HCT116 (cell line): ENCODE measurements at regions not wholly inside any gene's neighbourhood (a gene's known extent, or its start where the extent isn't known, plus 50 kb on each side); places are given as distances from the start of the nearest gene placed in this dataset.

Source experiments
- ATAC-seq: fragments of 200-7000 bp; cut with Tn5 transposase; 2 replicates; pipeline ENCODE4 v1.9.1; 2020; ENCODE audit warnings: mild to moderate bottlenecking, moderate library complexity
- BruUV-seq: library from RNA; stranded (reverse); fragments of 400-500 nt; replicated peaks from 2 replicates; lab custom pipeline; 2021; lab: Mats Ljungman, UMichigan
- CTCF ChIA-PET: fragments of 300-600 bp; sonication (Branson Sonifier 250); formaldehyde crosslinking; loops from one replicate; lab custom pipeline; 2021; ENCODE audit warnings: antibody characterized with exemption; lab: Charles Lee
- POLR2A ChIA-PET: fragments of 300-600, 350-600 bp; sonication (Branson Sonifier 250); formaldehyde crosslinking; loops from one replicate; lab custom pipeline; 2021; ENCODE audit warnings: antibody characterized with exemption; lab: Charles Lee
- RAD21 ChIA-PET, 2 experiments: fragments of 300-600 bp; sonication (Branson Sonifier 250); formaldehyde crosslinking; loops; one replicate each; lab custom pipeline; 2023; ENCODE audit warnings: low total read pairs in 2 of 2; ENCODE audit not compliant: uncharacterized antibody in 2 of 2, unreplicated experiment in 2 of 2, low non-redundant PET in 1 of 2; lab: Charles Lee
- DNase-seq: peaks from one replicate; pipeline ENCODE4 v3.0.0-alpha.2; 2010; ENCODE audit warnings: low read depth, low spot score
- H2AFZ ChIP-seq: fragments of 200-600 bp; shearing (Covaris generic), sonication (generic); 2 replicates; pipeline ENCODE4 v1.6.1; 2017; ENCODE audit warnings: low read depth, mixed run types, mixed read lengths, antibody characterized with exemption, low read length; ENCODE audit not compliant: poor library complexity, severe bottlenecking
- H3K27ac ChIP-seq: 2 replicates; pipeline ENCODE4 v1.5.1; 2012; ENCODE audit warnings: low read depth, low read length
- H3K27me3 ChIP-seq: fragments of 200-600 bp; sonication (generic); 2 replicates; pipeline ENCODE4 v1.6.1; 2016; ENCODE audit warnings: mixed run types, low read length, mixed read lengths; ENCODE audit not compliant: insufficient read depth
- H3K36me3 ChIP-seq, 2 experiments: fragments of 200-500 bp in 1 of 2; fragments of 200-600 bp in 1 of 2; sonication (Bioruptor generic) in 1 of 2; sonication (generic) in 1 of 2; 2 replicates each; pipeline versions ENCODE4 v1.5.1 to v1.6.1; 2014 to 2016; ENCODE audit warnings: low read length in 2 of 2, inconsistent platforms in 1 of 2, mixed read lengths in 1 of 2, mixed run types in 1 of 2; ENCODE audit not compliant: insufficient read depth in 2 of 2, control insufficient read depth in 1 of 2
- H3K4me1 ChIP-seq, 2 experiments: fragments of 200-600 bp in 1 of 2; sonication (generic) in 1 of 2; 2 replicates each; pipeline versions ENCODE4 v1.5.1 to v1.6.1; 2012 to 2017; ENCODE audit warnings: low read length in 2 of 2, inconsistent platforms in 1 of 2, mild to moderate bottlenecking in 1 of 2, mixed read lengths in 1 of 2, mixed run types in 1 of 2, moderate library complexity in 1 of 2; ENCODE audit not compliant: insufficient read depth in 2 of 2, control insufficient read depth in 1 of 2
- H3K4me2 ChIP-seq: fragments of 200-600 bp; sonication (generic); 2 replicates; pipeline ENCODE4 v1.6.1; 2017; ENCODE audit warnings: mixed run types, low read length, mixed read lengths
- H3K4me3 ChIP-seq, 2 experiments: fragments of 200-600 bp in 1 of 2; sonication (generic) in 1 of 2; replicated peaks in 1 of 2; 2 replicates each; pipeline ENCODE4 v1.5.1; 2011 to 2016; ENCODE audit warnings: low read length in 2 of 2, control low read depth in 1 of 2, low read depth in 1 of 2, mild to moderate bottlenecking in 1 of 2, mixed read lengths in 1 of 2, mixed run types in 1 of 2
- H3K79me2 ChIP-seq: fragments of 200-600 bp; sonication (generic); 2 replicates; pipeline ENCODE4 v1.6.1; 2017; ENCODE audit warnings: mild to moderate bottlenecking, mixed run types, low read length, moderate library complexity, mixed read lengths; ENCODE audit not compliant: insufficient read depth
- H3K9ac ChIP-seq: fragments of 200-600 bp; sonication (generic); 2 replicates; pipeline ENCODE4 v1.6.1; 2016; ENCODE audit warnings: low read length, mixed read lengths
- H3K9me2 ChIP-seq: fragments of 200-600 bp; sonication (generic), shearing (Covaris generic); 2 replicates; pipeline ENCODE4 v1.6.1; 2017; ENCODE audit warnings: mixed run types, mild to moderate bottlenecking, moderate library complexity; ENCODE audit not compliant: insufficient read depth
- H3K9me3 ChIP-seq, 2 experiments: fragments of 200-500 bp in 1 of 2; fragments of 200-600 bp in 1 of 2; sonication (Bioruptor generic) in 1 of 2; sonication (generic) in 1 of 2; 2 replicates each; pipeline ENCODE4 v1.6.1; 2014 to 2017; ENCODE audit warnings: low read length in 2 of 2, mixed read lengths in 2 of 2, inconsistent platforms in 1 of 2, low read depth in 1 of 2, mild to moderate bottlenecking in 1 of 2, mixed run types in 1 of 2, moderate library complexity in 1 of 2; ENCODE audit not compliant: control insufficient read depth in 1 of 2, insufficient read depth in 1 of 2
- H4K20me1 ChIP-seq: fragments of 200-600 bp; sonication (generic), shearing (Covaris generic); 2 replicates; pipeline ENCODE4 v1.6.1; 2017; ENCODE audit warnings: mixed run types, mild to moderate bottlenecking, moderate library complexity; ENCODE audit not compliant: insufficient read depth
- CBX3 ChIP-seq: IDR thresholded peaks from 2 replicates; pipeline ENCODE4 v1.6.1; 2012; ENCODE audit warnings: low read depth
- CEBPB ChIP-seq: IDR thresholded peaks from 2 replicates; pipeline ENCODE4 v1.6.1; 2012; ENCODE audit warnings: low read depth
- EGR1 ChIP-seq: IDR thresholded peaks from 2 replicates; pipeline ENCODE4 v1.6.1; 2012; ENCODE audit warnings: low read depth
- ELF1 ChIP-seq: IDR thresholded peaks from 2 replicates; pipeline ENCODE4 v1.6.1; 2012; ENCODE audit warnings: low read depth, borderline replicate concordance
- EZH2 ChIP-seq: fragments of 200-600 bp; sonication (generic); IDR thresholded peaks from 2 replicates; pipeline ENCODE4 v1.6.1; 2017; ENCODE audit warnings: antibody characterized with exemption, mixed run types
- JUND ChIP-seq: IDR thresholded peaks from 2 replicates; pipeline ENCODE4 v1.6.1; 2012
- MAX ChIP-seq: IDR thresholded peaks from 2 replicates; pipeline ENCODE4 v1.6.1; 2012
- POLR2A ChIP-seq: IDR thresholded peaks from 2 replicates; pipeline ENCODE4 v1.7.0; 2011; ENCODE audit warnings: borderline replicate concordance; ENCODE audit not compliant: insufficient read depth, insufficient read length; ENCODE audit errors: extremely low read depth
- POLR2AphosphoS5 ChIP-seq: IDR thresholded peaks from 2 replicates; pipeline ENCODE4 v1.6.1; 2011; ENCODE audit warnings: mild to moderate bottlenecking, low read depth, low read length, moderate library complexity
- RAD21 ChIP-seq: IDR thresholded peaks from 2 replicates; pipeline ENCODE4 v1.6.1; 2012; ENCODE audit warnings: low read depth, mild to moderate bottlenecking
- REST ChIP-seq: IDR thresholded peaks from 2 replicates; pipeline ENCODE4 v1.6.1; 2012; ENCODE audit warnings: low read depth
- SIN3A ChIP-seq: IDR thresholded peaks from 2 replicates; pipeline ENCODE4 v1.6.1; 2012; ENCODE audit warnings: low read depth
- SRF ChIP-seq: IDR thresholded peaks from 2 replicates; pipeline ENCODE4 v1.6.1; 2012; ENCODE audit warnings: low read depth
- TCF7L2 ChIP-seq: IDR thresholded peaks from 2 replicates; pipeline ENCODE4 v1.7.0; 2011; ENCODE audit warnings: borderline replicate concordance, inconsistent platforms; ENCODE audit not compliant: insufficient read depth, insufficient read length; ENCODE audit errors: extremely low read depth
- YY1 ChIP-seq: IDR thresholded peaks from 2 replicates; pipeline ENCODE4 v1.6.1; 2011; ENCODE audit warnings: low read length, low read depth, moderate library complexity, mild to moderate bottlenecking; ENCODE audit not compliant: insufficient replicate concordance; ENCODE audit errors: extremely low read depth
- ZFX ChIP-seq: fragments of 450-650 bp; IDR thresholded peaks from 2 replicates; pipeline ENCODE4 v1.6.1; 2017
- ZNF274 ChIP-seq: fragments of 200-500 bp; sonication (Bioruptor generic); IDR thresholded peaks from 2 replicates; pipeline ENCODE4 v1.6.1; 2014; ENCODE audit warnings: mild to moderate bottlenecking, low read depth, low read length, inconsistent platforms
- intact Hi-C: fragments of 100-400 bp; cut with micrococcal nuclease; formaldehyde crosslinking; loops from 2 replicates; pipeline ENCODE4 v1.10.0; 2022
- TF ChIP-seq, protein P1 (sequence below): IDR thresholded peaks from 2 replicates; pipeline ENCODE4 v1.6.1; 2012

- Histone ChIP-seq H3K9ac (no peak overlapping the region), H4K20me1 (no peaks in the 10 kb centered on the region), H3K9me3 (no peaks in the 10 kb centered on the region), H3K9me2 (no peaks in the 10 kb centered on the region), H3K27ac (no peak overlapping the region), H3K79me2 (no peaks in the 10 kb centered on the region), H3K4me2 (no peak overlapping the region), H3K4me3 (no peak overlapping the region), H3K36me3 (no peaks in the 10 kb centered on the region), H3K27me3 (no peaks in the 10 kb centered on the region), H3K4me1 (no peaks in the 10 kb centered on the region), H2AFZ (no peak overlapping the region)
- no peak for ATAC-seq
- POLR2A ChIA-PET: no interaction called here
- no TSS peak for BruUV-seq
- intact Hi-C loops: no loop called here
- RAD21 ChIA-PET: no interaction called here
- CTCF ChIA-PET: no interaction called here
- no peak for DNase-seq
- no peak for TF ChIP-seq SRF
- no peak for TF ChIP-seq CBX3
- TF ChIP-seq ELF1: no peak
- TF ChIP-seq, protein P1, sequence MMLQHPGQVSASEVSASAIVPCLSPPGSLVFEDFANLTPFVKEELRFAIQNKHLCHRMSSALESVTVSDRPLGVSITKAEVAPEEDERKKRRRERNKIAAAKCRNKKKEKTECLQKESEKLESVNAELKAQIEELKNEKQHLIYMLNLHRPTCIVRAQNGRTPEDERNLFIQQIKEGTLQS: no peak
- no peak for TF ChIP-seq POLR2AphosphoS5
- no peak for TF ChIP-seq EGR1
- TF ChIP-seq ZNF274: no peak
- no peak for TF ChIP-seq RAD21
- TF ChIP-seq CEBPB: no peak
- TF ChIP-seq REST: no peak
- no peak for TF ChIP-seq POLR2A
- no peak for TF ChIP-seq JUND
- no peak for TF ChIP-seq EZH2
- no peak for TF ChIP-seq SIN3A
- TF ChIP-seq YY1: no peak
- no peak for TF ChIP-seq TCF7L2
- no peak for TF ChIP-seq ZFX
- TF ChIP-seq MAX: no peak
Measured at GRCh38 chrX:128759177-128759576, 707.0 kb upstream of the ACTRT1 start.
